Mesodermal cell (in vitro differentiated cells): ENCODE measurements at regions not wholly inside any gene's neighbourhood (a gene's known extent, or its start where the extent isn't known, plus 50 kb on each side); places are given as distances from the start of the nearest gene placed in this dataset.
A peak's percentile ranks its signal among the peaks of the same experiment; 100 is the strongest.
"Not testable (repeated sequence)": the region's sequence is repeated elsewhere in the genome, so short reads cannot be mapped to it uniquely, and the experiment has no call there.

ENCODE experiments used
- H3K27ac ChIP-seq: 2 replicates; pipeline ENCODE4 v1.7.0; 2013; ENCODE audit warnings: mild to moderate bottlenecking, low read depth, low read length, moderate library complexity; ENCODE audit not compliant: severe bottlenecking
- H3K36me3 ChIP-seq: 2 replicates; pipeline ENCODE4 v1.7.1; 2013; ENCODE audit warnings: mild to moderate bottlenecking, low read length, moderate library complexity; ENCODE audit not compliant: control insufficient read depth, insufficient read depth
- H3K4me1 ChIP-seq: one replicate; pipeline ENCODE4 v1.7.1; 2013; ENCODE audit warnings: mild to moderate bottlenecking, low read length; ENCODE audit not compliant: insufficient read depth, control insufficient read depth, poor library complexity, severe bottlenecking
- H3K4me3 ChIP-seq: 2 replicates; pipeline ENCODE4 v1.7.0; 2013; ENCODE audit warnings: low read length, control low read depth, mild to moderate bottlenecking; ENCODE audit not compliant: insufficient read depth, poor library complexity, severe bottlenecking; ENCODE audit errors: extremely low read depth
- H3K9me3 ChIP-seq: 2 replicates; pipeline ENCODE4 v1.7.1; 2013; ENCODE audit warnings: mild to moderate bottlenecking, low read length, moderate library complexity; ENCODE audit not compliant: control insufficient read depth
- WGBS, 2 experiments: methylation state at CpG; one replicate each; pipeline ENCODE4 v1.1.5; 2013; ENCODE audit warnings: missing lambda C conversion rate in 2 of 2; ENCODE audit not compliant: insufficient coverage in 2 of 2; 5-methylcytosine and 5-hydroxymethylcytosine counted together

- not testable (repeated sequence) for H3K9me3 ChIP-seq, H3K36me3 ChIP-seq, H3K27ac ChIP-seq, H3K4me3 ChIP-seq, H3K4me1 ChIP-seq
- WGBS, 2 experiments = 80 to 100% methylated on average over 1 of the region's 3 CpGs
These were observed 145.3 kb upstream of the FAM90A26 start for GRCh38 chr4:9024866-9025265.

- H3K4me3 ChIP-seq, H3K36me3 ChIP-seq, H3K27ac ChIP-seq, H3K4me1 ChIP-seq, H3K9me3 ChIP-seq: not testable (repeated sequence)
- WGBS, 2 experiments = 74% methylated on average over 2 of the region's 4 CpGs; no CpG with 5 or more reads in 1 of the 2 experiments
These were observed 138.2 kb upstream of the HMX1 start for GRCh38 chr4:9009792-9010191.

- H3K36me3 ChIP-seq, H3K27ac ChIP-seq, H3K9me3 ChIP-seq, H3K4me3 ChIP-seq, H3K4me1 ChIP-seq: not testable (repeated sequence)
- no CpG with 5 or more reads among the region's 4 CpGs for WGBS, 2 experiments
These were observed 136.8 kb upstream of the HMX1 start for GRCh38 chr4:9008407-9008806.

GRCh38 chr4:9001153-9001552 lies 129.5 kb upstream of the HMX1 start:
- WGBS, 2 experiments = 13 to 15% methylated on average over 6 to 19 of the region's 28 CpGs
- H3K4me1 ChIP-seq, H3K9me3 ChIP-seq, H3K36me3 ChIP-seq, H3K27ac ChIP-seq, H3K4me3 ChIP-seq: not testable (repeated sequence)

GRCh38 chr4:9000505-9001001 lies 128.9 kb upstream of the HMX1 start:
- 2 to 13% methylated on average over 26 to 38 of the region's 52 CpGs for WGBS, 2 experiments
- not testable (repeated sequence) for H3K27ac ChIP-seq

GRCh38 chr4:8992981-8993380 lies 121.3 kb upstream of the HMX1 start:
- not testable (repeated sequence) for H3K4me1 ChIP-seq, H3K9me3 ChIP-seq, H3K36me3 ChIP-seq, H3K4me3 ChIP-seq, H3K27ac ChIP-seq
- WGBS, 2 experiments = 66 to 71% methylated on average over 14 to 15 of the region's 15 CpGs

More at GRCh38 chr4:9000505-9001001, 128.9 kb upstream of the HMX1 start:
- H3K4me3 ChIP-seq = peak overlapping the region; percentile 16
- H3K4me1 ChIP-seq, H3K9me3 ChIP-seq, H3K36me3 ChIP-seq: not testable (repeated sequence)

GRCh38 chr4:8991449-8991848 lies 119.8 kb upstream of the HMX1 start:
- H3K9me3 ChIP-seq, H3K27ac ChIP-seq, H3K4me3 ChIP-seq, H3K36me3 ChIP-seq, H3K4me1 ChIP-seq: not testable (repeated sequence)

- not testable (repeated sequence) for H3K4me1 ChIP-seq, H3K36me3 ChIP-seq, H3K4me3 ChIP-seq, H3K9me3 ChIP-seq, H3K27ac ChIP-seq
- 87 to 92% methylated on average over 9 to 12 of the region's 18 CpGs for WGBS, 2 experiments
These were observed 118.7 kb upstream of the HMX1 start for GRCh38 chr4:8990341-8990740.

- not testable (repeated sequence) for H3K9me3 ChIP-seq, H3K27ac ChIP-seq, H3K4me1 ChIP-seq, H3K4me3 ChIP-seq, H3K36me3 ChIP-seq
- WGBS, 2 experiments = 87 to 93% methylated on average over 14 to 15 of the region's 15 CpGs
These were observed 114.1 kb upstream of the HMX1 start for GRCh38 chr4:8985786-8986185.

- H3K4me1 ChIP-seq, H3K27ac ChIP-seq, H3K36me3 ChIP-seq, H3K9me3 ChIP-seq, H3K4me3 ChIP-seq: not testable (repeated sequence)
- 96 to 100% methylated on average over 1 to 6 of the region's 11 CpGs for WGBS, 2 experiments
These were observed 113.0 kb upstream of the HMX1 start for GRCh38 chr4:8984641-8985040.

- 88 to 97% methylated on average over 3 of the region's 12 CpGs for WGBS, 2 experiments
- not testable (repeated sequence) for H3K9me3 ChIP-seq, H3K27ac ChIP-seq, H3K4me3 ChIP-seq, H3K36me3 ChIP-seq, H3K4me1 ChIP-seq
These were observed 112.3 kb upstream of the HMX1 start for GRCh38 chr4:8983921-8984320.
